ENCODE measurements at regions not wholly inside any gene's neighbourhood (a gene's known extent, or its start where the extent isn't known, plus 50 kb on each side); places are given as distances from the start of the nearest gene placed in this dataset.

DNA sequence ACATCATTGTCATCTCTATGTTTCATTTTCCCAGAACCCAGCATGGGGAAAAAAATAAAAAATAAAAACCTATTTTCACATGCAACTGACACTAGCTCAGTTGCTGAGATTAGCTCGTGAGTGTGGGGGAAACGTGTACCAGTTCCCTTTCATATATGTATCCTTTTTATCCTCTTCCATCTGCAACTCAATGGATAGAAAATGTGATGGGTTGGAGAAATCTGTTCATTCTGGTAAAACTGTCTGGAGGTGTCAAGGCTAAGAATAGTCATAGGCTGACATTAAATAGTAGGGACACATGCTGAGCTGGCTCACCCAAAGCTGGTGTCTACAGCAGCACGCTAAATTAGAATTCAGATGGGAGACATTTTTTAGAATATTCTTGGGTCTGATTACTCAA is 519.3 kb downstream of the ELAVL2 start:
- no peaks in the 10 kb centered on the region for H3K79me1 ChIP-seq (ENCODE audit: low read depth, low read length)
- H3K18ac ChIP-seq (ENCODE audit: low read length) = no peak overlapping the region
- H3K23ac ChIP-seq (ENCODE audit: low read depth, low read length, poor library complexity) = no peak overlapping the region
- no peak overlapping the region for H4K91ac ChIP-seq (ENCODE audit: low read depth, low read length, poor library complexity)
- H3K9ac ChIP-seq (ENCODE audit: low read depth, low read length, poor library complexity) = no peak overlapping the region
- no peak overlapping the region for H3K4me3 ChIP-seq (ENCODE audit: low read length in 2 of 2)
- no peak overlapping the region for H2BK12ac ChIP-seq (ENCODE audit: low read length)
- H2AK5ac ChIP-seq (ENCODE audit: low read depth, low read length) = no peak overlapping the region
- no peaks in the 10 kb centered on the region for H3K9me3 ChIP-seq (replicated peaks in 1 of 2; ENCODE audit: control insufficient read depth in 2 of 2, insufficient read depth in 1 of 2, low read depth in 1 of 2, low read length in 2 of 2)
- H2BK15ac ChIP-seq (ENCODE audit: low read length) = no peak overlapping the region
- H3K4me2 ChIP-seq (ENCODE audit: insufficient read depth, low read length, poor library complexity, severe bottlenecking) = no peak overlapping the region
- H3K4ac ChIP-seq (ENCODE audit: low read length) = no peak overlapping the region
- H4K8ac ChIP-seq (ENCODE audit: low read depth, low read length) = no peak overlapping the region
- no CpG with 5 or more reads among the region's 3 CpGs for WGBS, 2 donors (ENCODE audit: extremely low coverage in 2 of 2, insufficient read length in 2 of 2, insufficient replicate concordance in 1 of 2)
- no peak for DNase-seq (ENCODE audit: low spot score)
- no peak overlapping the region for H2AFZ ChIP-seq (ENCODE audit: low read length)
- no peak overlapping the region for H3K14ac ChIP-seq (ENCODE audit: low read length)
- H3K4me1 ChIP-seq (ENCODE audit: control insufficient read depth in 2 of 2, insufficient read depth in 1 of 2, low read depth in 1 of 2, low read length in 2 of 2) = no peaks in the 10 kb centered on the region
- no peak overlapping the region for H2BK5ac ChIP-seq (ENCODE audit: low read length)
- H3K27ac ChIP-seq (replicated peaks; ENCODE audit: low read length) = no peak overlapping the region
- no peaks in the 10 kb centered on the region for H3K27me3 ChIP-seq (ENCODE audit: control insufficient read depth in 3 of 3, insufficient read depth in 3 of 3, low read depth in 1 of 3, low read length in 3 of 3)
- H3K36me3 ChIP-seq (replicated peaks in 1 of 2; ENCODE audit: control insufficient read depth in 2 of 2, insufficient read depth in 2 of 2, low read length in 2 of 2) = no peaks in the 10 kb centered on the region
- no peak overlapping the region for H2BK120ac ChIP-seq (ENCODE audit: low read depth, low read length)

DNA sequence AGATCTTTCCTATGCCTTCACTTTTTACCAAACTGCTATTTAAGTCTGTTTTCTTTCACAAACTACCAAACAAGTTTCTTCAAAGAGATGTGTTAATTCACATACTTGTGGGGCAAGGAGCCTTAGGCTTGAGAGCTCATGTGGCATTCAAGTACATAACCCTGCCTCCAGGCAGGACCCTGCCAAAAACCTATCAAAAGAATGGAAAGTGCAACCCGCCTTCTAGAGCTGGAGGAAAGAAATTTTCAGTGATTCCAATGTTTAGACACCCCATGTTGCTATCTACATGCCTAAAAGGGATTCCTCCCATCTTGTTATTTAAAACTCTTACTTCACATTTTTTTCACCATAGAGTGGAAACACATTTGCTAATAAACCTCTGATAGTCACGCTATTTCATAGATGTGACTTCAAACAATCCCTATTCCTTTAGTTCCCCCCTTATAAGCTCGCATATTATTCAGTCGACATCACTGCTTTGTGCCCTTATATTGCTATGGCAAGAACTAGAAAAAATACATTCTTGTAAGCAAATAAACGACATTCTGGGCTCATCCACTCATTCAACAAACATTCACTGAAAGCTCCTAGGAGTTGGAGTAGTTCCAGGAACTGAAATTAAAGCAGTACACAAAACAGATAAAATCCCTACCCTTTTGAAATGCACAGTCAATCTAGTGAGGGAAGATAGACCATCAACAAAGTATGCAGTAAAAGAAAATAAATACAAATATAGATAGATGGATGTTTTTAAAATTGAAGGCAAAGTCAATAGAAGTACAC is 518.1 kb downstream of the ELAVL2 start:
- no peak overlapping the region for H3K27ac ChIP-seq (replicated peaks; ENCODE audit: low read length)
- no peak overlapping the region for H3K4me3 ChIP-seq (ENCODE audit: low read length in 2 of 2)
- H3K4me1 ChIP-seq (ENCODE audit: control insufficient read depth in 2 of 2, insufficient read depth in 1 of 2, low read depth in 1 of 2, low read length in 2 of 2) = no peaks in the 10 kb centered on the region
- H4K91ac ChIP-seq (ENCODE audit: low read depth, low read length, poor library complexity) = no peak overlapping the region
- no peak overlapping the region for H2AFZ ChIP-seq (ENCODE audit: low read length)
- H2BK15ac ChIP-seq (ENCODE audit: low read length) = no peak overlapping the region
- no peak overlapping the region for H3K4ac ChIP-seq (ENCODE audit: low read length)
- no CpG with 5 or more reads among the region's 5 CpGs for WGBS, 2 donors (ENCODE audit: extremely low coverage in 2 of 2, insufficient read length in 2 of 2, insufficient replicate concordance in 1 of 2)
- no peaks in the 10 kb centered on the region for H3K79me1 ChIP-seq (ENCODE audit: low read depth, low read length)
- H2BK5ac ChIP-seq (ENCODE audit: low read length) = no peak overlapping the region
- H3K4me2 ChIP-seq (ENCODE audit: insufficient read depth, low read length, poor library complexity, severe bottlenecking) = no peak overlapping the region
- DNase-seq (ENCODE audit: low spot score) = no peak
- no peak overlapping the region for H3K9ac ChIP-seq (ENCODE audit: low read depth, low read length, poor library complexity)
- H4K8ac ChIP-seq (ENCODE audit: low read depth, low read length) = no peak overlapping the region
- no peaks in the 10 kb centered on the region for H3K36me3 ChIP-seq (replicated peaks in 1 of 2; ENCODE audit: control insufficient read depth in 2 of 2, insufficient read depth in 2 of 2, low read length in 2 of 2)
- no peak overlapping the region for H3K14ac ChIP-seq (ENCODE audit: low read length)
- no peak overlapping the region for H2AK5ac ChIP-seq (ENCODE audit: low read depth, low read length)
- H3K9me3 ChIP-seq (replicated peaks in 1 of 2; ENCODE audit: control insufficient read depth in 2 of 2, insufficient read depth in 1 of 2, low read depth in 1 of 2, low read length in 2 of 2) = no peaks in the 10 kb centered on the region
- H3K18ac ChIP-seq (ENCODE audit: low read length) = no peak overlapping the region
- H2BK12ac ChIP-seq (ENCODE audit: low read length) = no peak overlapping the region
- H3K23ac ChIP-seq (ENCODE audit: low read depth, low read length, poor library complexity) = no peak overlapping the region
- no peak overlapping the region for H2BK120ac ChIP-seq (ENCODE audit: low read depth, low read length)
- no peaks in the 10 kb centered on the region for H3K27me3 ChIP-seq (ENCODE audit: control insufficient read depth in 3 of 3, insufficient read depth in 3 of 3, low read depth in 1 of 3, low read length in 3 of 3)

DNA sequence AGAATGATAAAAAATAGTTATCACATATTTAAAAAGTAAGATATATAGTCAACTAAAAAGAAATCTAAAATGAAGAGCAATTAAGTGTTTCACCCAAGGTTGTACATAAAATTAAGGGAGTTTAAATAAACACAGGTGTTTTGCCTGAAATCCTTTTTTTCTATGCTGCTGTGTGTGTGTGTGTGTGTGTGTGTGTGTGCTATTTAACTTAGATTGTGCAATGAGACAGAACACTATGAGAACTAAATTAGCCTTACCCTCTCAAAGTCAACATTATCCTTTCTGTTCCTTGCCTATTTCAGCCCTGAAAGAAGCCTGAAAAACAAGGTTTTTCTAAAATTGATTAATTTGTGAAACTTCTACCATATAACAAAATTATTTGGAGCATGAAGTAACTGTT is 516.2 kb downstream of the ELAVL2 start:
- no peak overlapping the region for H2BK120ac ChIP-seq (ENCODE audit: low read depth, low read length)
- H2AK5ac ChIP-seq (ENCODE audit: low read depth, low read length) = no peak overlapping the region
- H3K18ac ChIP-seq (ENCODE audit: low read length) = no peak overlapping the region
- H3K9ac ChIP-seq (ENCODE audit: low read depth, low read length, poor library complexity) = no peak overlapping the region
- no peaks in the 10 kb centered on the region for H3K4me1 ChIP-seq (ENCODE audit: control insufficient read depth in 2 of 2, insufficient read depth in 1 of 2, low read depth in 1 of 2, low read length in 2 of 2)
- no peak overlapping the region for H2AFZ ChIP-seq (ENCODE audit: low read length)
- no peak overlapping the region for H3K4me2 ChIP-seq (ENCODE audit: insufficient read depth, low read length, poor library complexity, severe bottlenecking)
- H2BK12ac ChIP-seq (ENCODE audit: low read length) = no peak overlapping the region
- no peak overlapping the region for H3K27ac ChIP-seq (replicated peaks; ENCODE audit: low read length)
- H3K9me3 ChIP-seq (replicated peaks in 1 of 2; ENCODE audit: control insufficient read depth in 2 of 2, insufficient read depth in 1 of 2, low read depth in 1 of 2, low read length in 2 of 2) = no peaks in the 10 kb centered on the region
- no peak overlapping the region for H3K14ac ChIP-seq (ENCODE audit: low read length)
- H3K27me3 ChIP-seq (ENCODE audit: control insufficient read depth in 3 of 3, insufficient read depth in 3 of 3, low read depth in 1 of 3, low read length in 3 of 3) = no peaks in the 10 kb centered on the region
- H3K36me3 ChIP-seq (replicated peaks in 1 of 2; ENCODE audit: control insufficient read depth in 2 of 2, insufficient read depth in 2 of 2, low read length in 2 of 2) = no peaks in the 10 kb centered on the region
- H2BK15ac ChIP-seq (ENCODE audit: low read length) = no peak overlapping the region
- no peak overlapping the region for H3K4ac ChIP-seq (ENCODE audit: low read length)
- H2BK5ac ChIP-seq (ENCODE audit: low read length) = no peak overlapping the region
- no peak overlapping the region for H3K4me3 ChIP-seq (ENCODE audit: low read length in 2 of 2)
- no peaks in the 10 kb centered on the region for H3K79me1 ChIP-seq (ENCODE audit: low read depth, low read length)
- no peak overlapping the region for H4K91ac ChIP-seq (ENCODE audit: low read depth, low read length, poor library complexity)
- no peak overlapping the region for H3K23ac ChIP-seq (ENCODE audit: low read depth, low read length, poor library complexity)
- DNase-seq (ENCODE audit: low spot score) = no peak
- H4K8ac ChIP-seq (ENCODE audit: low read depth, low read length) = no peak overlapping the region

DNA sequence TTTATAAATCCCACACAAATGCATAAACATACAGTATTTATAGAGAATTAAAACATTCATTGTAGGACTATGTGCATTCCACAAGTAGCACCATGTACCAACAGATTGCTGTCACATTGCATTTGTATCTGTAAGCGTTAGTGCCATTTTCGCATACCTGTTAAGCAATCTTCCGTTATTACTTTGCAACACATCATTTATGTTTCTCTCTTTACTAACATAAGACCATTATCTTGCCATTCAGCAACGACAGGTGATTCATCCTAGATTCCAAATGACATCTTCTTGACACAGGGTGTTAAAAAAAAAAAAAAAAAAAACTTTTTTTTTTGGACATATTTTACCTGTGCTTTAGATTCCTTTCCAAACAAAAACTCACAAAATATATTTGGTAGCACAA is 511.8 kb downstream of the ELAVL2 start:
- Histone ChIP-seq H3K4me1 (ENCODE audit: control insufficient read depth in 2 of 2, insufficient read depth in 1 of 2, low read depth in 1 of 2, low read length in 2 of 2) (no peaks in the 10 kb centered on the region), H2AFZ (ENCODE audit: low read length) (no peak overlapping the region), H3K18ac (ENCODE audit: low read length) (no peak overlapping the region), H2AK5ac (ENCODE audit: low read depth, low read length) (no peak overlapping the region), H3K4me3 (ENCODE audit: low read length in 2 of 2) (no peak overlapping the region), H3K27me3 (ENCODE audit: control insufficient read depth in 3 of 3, insufficient read depth in 3 of 3, low read depth in 1 of 3, low read length in 3 of 3) (no peaks in the 10 kb centered on the region), H2BK15ac (ENCODE audit: low read length) (no peak overlapping the region), H3K4ac (ENCODE audit: low read length) (no peak overlapping the region), H3K4me2 (ENCODE audit: insufficient read depth, low read length, poor library complexity, severe bottlenecking) (no peak overlapping the region), H3K36me3 (replicated peaks in 1 of 2; ENCODE audit: control insufficient read depth in 2 of 2, insufficient read depth in 2 of 2, low read length in 2 of 2) (no peaks in the 10 kb centered on the region), H3K9me3 (replicated peaks in 1 of 2; ENCODE audit: control insufficient read depth in 2 of 2, insufficient read depth in 1 of 2, low read depth in 1 of 2, low read length in 2 of 2) (no peaks in the 10 kb centered on the region), H3K79me1 (ENCODE audit: low read depth, low read length) (no peaks in the 10 kb centered on the region), H3K9ac (ENCODE audit: low read depth, low read length, poor library complexity) (no peak overlapping the region), H2BK5ac (ENCODE audit: low read length) (no peak overlapping the region), H4K8ac (ENCODE audit: low read depth, low read length) (no peak overlapping the region), H2BK120ac (ENCODE audit: low read depth, low read length) (no peak overlapping the region), H3K23ac (ENCODE audit: low read depth, low read length, poor library complexity) (no peak overlapping the region), H3K27ac (replicated peaks; ENCODE audit: low read length) (no peak overlapping the region), H3K14ac (ENCODE audit: low read length) (no peak overlapping the region), H2BK12ac (ENCODE audit: low read length) (no peak overlapping the region), H4K91ac (ENCODE audit: low read depth, low read length, poor library complexity) (no peak overlapping the region)
- no peak for DNase-seq (ENCODE audit: low spot score)
- WGBS, 2 donors (ENCODE audit: extremely low coverage in 2 of 2, insufficient read length in 2 of 2, insufficient replicate concordance in 1 of 2) = no CpG with 5 or more reads among the region's 4 CpGs
